HG03469 (cell line): ENCODE measurements at regions not wholly inside any gene's neighbourhood (a gene's known extent, or its start where the extent isn't known, plus 50 kb on each side); places are given as distances from the start of the nearest gene placed in this dataset.

ENCODE experiments used
- ATAC-seq: cut with Tn5 transposase; IDR thresholded peaks from one replicate; pipeline ENCODE4 v1.9.1; 2021; ENCODE audit warnings: mild to moderate bottlenecking, moderate library complexity, moderate number of reproducible peaks; ENCODE audit not compliant: unreplicated experiment

DNA sequence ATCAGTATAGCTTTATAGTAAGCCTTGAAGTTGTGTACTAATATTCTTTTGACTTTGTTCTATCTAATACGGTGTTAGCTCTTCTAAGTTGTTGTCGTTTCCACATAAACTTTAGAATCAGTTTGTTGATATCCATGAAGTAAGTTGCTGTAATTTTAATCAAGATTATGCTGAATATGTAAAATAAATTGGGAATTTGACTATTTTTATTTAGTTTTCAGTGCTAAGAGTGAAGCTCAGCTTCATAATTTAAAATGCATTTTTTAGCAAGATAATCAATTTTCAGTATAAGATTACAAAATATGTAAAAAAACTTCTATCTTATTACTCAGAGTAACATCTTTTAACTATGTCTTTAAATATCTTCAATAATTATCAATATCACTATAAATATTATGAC lies 1374.8 kb downstream of the PCDH7 start:
- ATAC-seq: no peak

DNA sequence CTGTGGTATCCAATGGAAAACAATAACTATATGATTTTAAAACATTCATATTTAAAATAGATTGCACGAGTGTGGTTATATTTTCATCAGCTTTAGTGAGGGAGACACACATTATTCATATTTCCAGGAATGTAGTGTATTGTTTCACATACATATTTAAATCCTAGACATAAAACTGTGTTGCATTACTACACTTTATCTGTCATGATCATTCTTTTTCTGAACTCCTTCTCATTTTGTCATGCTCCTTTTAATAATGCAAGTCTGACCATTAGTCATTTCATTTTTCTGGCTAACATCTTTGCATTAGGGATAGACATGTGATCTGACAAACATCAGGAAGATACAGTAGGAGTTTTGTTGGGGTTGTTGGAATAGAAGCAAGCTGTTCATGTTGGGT lies 1382.7 kb downstream of the PCDH7 start:
- ATAC-seq: no peak

DNA sequence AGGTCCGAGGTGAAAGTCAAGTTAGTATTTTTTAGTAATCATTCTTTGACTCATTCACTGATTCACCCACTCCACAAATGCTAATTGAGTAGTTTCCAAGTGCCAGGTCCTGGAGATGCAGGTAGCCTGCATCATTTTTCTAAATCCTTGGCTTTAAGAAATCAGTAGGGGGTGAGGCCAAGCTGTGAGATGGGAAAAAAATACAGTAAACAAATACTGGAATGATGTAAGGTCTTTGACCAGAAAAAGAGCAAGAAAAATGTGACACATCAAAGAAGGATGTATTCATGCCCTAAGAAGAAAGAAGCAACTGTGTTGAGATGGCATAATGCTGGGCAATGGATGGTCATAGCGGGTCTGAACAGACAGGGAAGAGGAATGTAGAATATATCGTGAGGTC lies 1386.6 kb downstream of the PCDH7 start:
- ATAC-seq: no peak

DNA sequence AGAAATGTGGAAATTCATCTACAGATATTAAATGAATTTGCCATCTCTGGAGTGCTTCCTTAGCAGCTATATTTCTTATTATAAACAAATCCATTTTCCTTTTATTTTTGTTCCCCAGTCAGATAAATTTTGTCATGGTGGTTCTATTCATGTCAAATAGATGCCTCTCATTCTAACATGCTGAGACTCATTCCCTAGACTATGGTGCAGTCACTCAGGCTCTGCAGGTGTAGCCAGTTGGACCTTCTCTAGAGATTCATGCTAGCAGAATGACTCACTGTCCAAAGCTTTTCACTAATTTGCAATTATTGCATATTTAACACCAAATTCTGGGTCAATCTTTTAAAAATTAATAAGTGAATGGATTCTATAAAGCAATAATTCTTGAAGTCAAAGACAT lies 1392.7 kb downstream of the PCDH7 start:
- ATAC-seq: no peak

DNA sequence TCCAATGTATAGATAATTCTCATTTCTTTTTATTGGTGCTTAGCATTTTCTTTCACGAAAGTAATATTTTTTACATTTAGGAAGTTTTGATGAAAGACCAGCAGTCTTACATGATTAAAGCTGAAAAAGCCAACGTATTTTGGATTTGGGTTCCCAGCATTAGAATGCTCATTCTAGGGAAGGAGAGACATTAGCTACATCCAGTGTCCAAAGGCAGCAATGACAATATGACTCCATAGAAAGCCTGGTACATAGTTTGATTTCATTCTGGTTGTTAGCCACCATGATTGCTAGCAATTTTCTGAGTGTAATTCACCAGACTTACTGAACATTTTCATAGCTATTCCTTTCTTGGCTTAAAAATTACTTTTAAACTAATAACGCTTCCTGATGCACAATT lies 1397.5 kb downstream of the PCDH7 start:
- no peak for ATAC-seq

DNA sequence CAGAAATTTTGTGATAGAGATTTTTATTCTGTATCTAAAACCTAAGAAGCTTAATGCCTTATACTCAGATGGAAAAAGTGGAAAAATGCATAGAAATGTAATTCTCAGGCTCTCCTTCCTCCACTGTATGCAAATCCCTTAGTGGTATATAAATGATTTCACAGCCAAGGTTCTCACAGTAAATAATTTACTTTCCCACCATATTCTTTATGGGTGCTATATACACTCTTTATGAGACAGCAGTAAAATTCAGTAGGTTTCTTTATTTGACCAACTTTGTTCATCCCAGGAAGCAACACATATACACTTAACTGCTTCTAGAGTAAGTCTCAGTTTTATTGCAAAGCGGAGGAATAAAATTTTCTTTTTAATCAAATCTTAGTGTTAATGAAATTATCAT lies 1399.7 kb downstream of the PCDH7 start:
- no peak for ATAC-seq

DNA sequence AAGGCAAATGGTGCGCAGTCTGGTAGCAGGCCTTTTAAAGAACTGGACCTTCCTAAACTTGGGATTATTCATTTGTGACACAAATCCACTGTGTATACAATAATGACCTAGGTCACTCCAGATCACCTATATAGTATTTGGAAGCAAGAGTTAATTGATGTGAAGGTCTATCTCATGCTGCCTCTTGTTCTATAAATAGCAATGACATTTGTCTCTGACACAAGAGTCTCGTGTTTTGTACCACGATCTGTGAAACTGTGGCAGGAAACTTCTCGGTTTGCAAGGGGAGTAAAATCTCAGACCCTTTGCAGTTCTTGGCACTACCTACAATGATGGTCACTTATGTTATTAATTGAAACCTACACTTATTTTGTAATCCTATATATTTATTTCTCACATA lies 1408.4 kb downstream of the PCDH7 start:
- no peak for ATAC-seq

DNA sequence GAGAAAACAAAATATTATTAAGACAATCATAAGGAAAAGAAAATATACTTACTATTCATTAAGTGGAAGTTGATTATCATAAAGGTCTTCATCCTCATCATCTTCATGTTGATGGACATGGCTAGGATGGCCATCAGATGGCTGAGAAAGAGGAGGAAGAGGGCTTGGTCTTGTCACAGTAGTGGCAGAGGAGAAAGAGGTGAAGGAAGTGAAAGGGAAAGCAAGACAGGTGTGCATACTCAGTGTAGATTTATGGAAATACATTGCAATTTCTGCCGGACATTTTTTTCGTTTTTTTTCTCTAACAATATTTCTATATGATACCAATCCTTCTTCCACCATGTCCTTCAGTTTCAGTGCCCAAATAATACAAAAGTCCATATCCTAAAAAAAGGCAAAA lies 1409.8 kb downstream of the PCDH7 start:
- no peak for ATAC-seq

DNA sequence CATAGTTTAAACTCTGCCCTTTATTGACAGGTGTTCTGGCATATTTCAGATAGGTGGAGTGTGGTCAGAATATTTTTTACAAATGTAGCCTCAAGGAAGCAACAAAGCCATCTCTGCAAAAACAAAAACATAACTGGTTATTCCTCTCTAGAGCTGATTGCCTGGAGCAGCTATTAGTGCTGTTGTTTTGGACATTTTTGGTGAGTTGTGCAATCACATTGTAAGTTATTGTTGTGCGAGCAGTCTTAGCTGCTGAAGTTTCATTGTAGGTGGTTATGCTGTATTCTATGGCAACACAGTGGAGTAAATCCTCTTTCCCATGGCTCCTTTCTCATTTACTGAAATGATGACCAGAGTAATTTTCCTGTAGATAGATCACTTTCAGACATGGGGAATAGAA lies 1413.0 kb downstream of the PCDH7 start:
- no peak for ATAC-seq

DNA sequence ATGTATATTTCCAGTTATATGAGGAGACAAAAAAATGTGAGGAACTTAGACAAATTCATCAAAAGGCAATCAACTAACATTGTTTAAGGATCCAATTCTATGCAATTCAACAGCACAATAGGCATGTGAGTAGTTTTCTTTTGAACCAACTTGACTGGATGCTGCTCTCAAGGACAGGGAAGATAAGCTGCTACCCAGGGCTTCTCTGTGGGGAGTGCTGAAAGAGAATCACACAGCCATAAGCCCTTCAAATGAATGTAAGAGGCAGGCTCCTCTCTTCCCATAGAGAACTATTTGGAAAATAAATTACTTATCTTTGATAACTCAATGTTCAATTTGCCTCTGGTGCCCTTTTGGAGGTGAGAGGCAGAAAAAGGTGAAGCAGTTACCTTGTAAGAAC lies 1413.6 kb downstream of the PCDH7 start:
- no peak for ATAC-seq

DNA sequence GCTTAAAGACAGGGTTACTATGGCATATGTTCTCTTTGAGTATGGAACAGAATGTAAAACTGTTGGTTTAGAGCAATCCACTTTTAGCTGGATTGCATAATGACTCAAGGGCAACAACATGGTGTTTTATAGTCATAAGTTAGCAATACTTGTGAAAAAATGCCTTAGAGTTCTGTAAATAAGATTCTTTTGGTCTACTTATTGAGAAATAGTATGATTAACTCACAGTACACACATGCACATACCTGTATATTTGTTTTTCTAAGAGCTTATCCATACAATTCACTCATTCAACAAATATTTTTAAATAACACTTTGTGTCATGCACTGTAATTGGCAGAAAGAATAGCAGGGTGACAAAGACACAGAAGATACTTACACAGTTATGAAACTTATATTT lies 1415.5 kb downstream of the PCDH7 start:
- no peak for ATAC-seq

DNA sequence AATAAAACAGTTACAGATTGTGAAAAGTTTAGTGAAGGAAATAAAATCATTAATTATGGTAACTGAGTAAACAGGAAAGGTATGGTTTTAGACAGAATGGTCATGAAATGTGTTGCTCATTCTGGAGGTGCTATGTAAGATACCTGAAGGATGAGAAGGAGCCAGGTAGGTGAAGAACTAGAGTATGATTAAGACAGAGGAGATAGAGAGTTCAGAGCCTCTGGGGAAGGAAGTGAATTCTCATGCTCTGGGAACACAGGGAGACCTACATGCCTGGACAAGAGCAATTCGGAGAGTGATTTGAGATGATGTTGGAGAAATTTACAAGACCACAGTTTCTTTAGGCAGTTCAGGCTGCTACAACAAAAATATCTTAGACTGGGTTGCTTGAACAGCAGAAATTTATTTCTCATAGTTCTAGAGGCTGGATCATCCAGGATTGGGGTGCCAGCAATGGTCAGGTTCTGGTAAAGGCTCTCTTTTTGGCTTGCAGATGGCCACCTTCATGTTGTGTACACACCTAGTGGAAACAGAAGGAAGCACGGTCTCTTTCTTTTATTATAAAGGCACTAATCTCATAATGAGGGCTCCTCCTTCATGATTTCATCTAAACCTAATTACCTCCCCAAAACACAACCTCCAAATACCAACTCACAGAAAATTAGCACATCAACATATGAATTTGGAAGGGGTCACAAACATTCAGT lies 1416.1 kb downstream of the PCDH7 start:
- no peak for ATAC-seq

DNA sequence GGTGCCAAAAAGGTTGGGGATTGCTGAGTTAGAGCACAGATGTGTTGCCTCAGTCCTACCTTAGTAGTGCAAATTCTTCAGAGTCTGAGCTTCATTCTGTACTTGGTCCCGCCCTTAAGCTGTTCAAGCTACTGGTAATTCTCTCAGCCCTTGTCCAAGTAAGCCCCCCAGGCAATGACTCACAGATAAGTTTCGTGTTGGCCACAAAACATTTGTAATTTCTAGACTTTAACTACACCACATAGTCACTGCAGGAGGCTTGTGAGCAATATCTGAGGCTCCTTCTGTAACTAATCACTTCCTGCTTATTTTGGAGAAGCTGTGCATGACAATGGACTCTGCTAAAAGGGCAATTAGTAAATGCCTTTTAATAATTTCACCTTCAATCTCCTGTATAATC lies 1420.5 kb downstream of the PCDH7 start:
- ATAC-seq: no peak

DNA sequence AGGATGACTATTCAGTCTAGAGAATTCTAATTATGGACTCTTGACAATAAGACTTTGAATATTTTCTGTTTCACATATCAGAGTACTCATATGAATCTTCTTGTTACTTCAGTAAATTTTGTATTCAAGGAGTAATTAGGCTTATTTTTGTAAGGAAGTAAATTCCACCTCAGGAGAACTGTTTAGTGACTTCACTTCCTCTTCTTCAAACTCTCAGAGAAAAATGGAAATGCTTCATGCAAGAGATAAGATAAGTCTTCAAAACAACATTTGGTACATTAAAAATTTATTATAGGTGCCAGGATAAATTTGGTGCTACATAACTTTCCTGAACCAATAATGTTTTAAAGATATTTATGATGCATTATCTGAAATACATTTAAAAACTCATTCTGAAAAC lies 1421.9 kb downstream of the PCDH7 start:
- no peak for ATAC-seq

DNA sequence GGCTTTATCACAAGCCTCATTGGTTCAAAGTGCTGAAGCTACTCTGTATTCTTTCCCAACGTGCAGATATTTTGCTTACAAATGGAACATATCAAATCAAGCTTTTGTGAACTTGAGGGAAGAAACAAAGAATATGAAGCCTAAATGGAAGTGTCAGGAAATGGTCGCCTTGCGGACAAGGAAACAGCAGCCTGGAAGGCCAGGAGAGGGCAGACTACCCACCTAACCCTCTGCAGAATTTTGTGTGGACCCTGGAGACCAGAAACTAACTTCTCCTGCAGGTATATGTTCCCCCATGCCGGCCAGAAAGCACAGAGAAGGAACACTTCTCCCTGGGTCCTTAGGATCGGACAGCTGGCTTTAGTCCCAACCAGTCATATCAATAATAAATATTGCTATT lies 1425.8 kb downstream of the PCDH7 start:
- no peak for ATAC-seq

DNA sequence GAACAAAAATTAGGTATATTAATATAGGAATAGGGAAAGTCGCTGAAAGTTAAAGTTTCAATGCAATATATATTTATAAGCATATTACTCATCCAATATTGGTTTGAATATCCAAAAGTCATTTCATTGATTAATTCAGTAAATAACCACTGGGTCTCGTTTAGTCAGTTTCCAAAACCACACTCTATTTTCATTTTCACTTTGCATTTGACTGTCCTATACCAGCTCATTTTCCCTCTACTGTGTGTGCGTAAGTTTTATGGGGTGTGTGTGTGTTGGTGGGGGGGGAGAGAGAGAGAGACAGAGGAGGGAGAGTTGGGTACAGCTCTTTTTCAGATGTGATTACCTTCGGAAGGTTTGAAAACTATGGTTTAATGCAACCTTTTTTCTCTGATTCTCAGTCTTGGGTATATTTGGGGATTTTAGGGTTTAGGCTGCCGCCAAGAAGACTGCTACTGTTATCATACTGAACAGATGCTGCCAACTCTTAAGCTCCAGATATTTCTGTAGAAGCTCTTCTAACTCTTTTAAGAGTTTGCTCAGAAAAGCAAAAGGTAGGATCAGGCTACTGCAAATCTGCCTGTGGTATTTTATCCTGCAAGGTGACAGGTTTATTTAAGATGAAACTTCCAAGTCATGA lies 1427.4 kb downstream of the PCDH7 start:
- ATAC-seq: no peak

DNA sequence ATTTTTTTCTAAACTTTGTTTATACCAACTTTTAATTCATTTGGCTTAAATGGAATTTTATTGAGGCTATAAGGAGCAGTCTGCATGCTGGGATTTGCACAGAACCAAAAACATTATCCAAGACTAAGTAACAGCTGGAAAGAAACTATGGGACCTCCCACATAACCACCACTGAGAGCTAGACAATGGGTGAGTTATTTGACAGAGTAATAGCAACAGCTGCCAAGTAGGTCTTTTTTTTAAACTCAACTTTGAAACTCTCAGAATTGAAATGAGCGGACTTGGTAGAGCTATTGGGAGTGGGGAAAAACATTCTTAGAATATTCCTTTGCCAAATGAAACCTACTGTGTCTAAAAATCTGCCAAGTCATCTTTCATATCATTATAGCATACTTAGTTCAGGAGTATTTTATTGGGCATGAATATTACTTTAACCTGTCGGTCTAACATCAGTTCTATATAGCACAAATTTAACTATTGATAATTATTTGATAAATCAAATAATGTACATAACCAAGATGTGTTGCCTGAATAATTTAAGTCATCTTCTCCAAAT lies 1428.0 kb downstream of the PCDH7 start:
- ATAC-seq: no peak

DNA sequence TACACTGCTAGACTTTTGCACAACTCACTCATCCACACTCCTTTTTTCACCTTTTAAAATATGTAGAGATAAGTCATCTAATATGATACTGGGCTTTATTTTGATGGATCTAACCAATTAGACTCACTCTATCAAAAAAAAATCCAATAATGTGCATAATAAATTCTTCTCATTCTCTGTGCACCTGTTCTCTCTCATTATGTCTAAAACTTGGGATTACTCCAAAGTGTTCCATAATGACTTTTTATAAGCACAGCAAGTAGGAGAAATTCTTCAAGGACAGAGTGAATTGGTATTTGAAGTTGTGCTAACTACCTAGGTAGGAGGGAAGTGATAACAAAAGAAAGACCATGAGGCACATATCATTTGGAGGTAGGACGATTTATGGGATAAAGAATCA lies 1438.8 kb downstream of the PCDH7 start:
- no peak for ATAC-seq

DNA sequence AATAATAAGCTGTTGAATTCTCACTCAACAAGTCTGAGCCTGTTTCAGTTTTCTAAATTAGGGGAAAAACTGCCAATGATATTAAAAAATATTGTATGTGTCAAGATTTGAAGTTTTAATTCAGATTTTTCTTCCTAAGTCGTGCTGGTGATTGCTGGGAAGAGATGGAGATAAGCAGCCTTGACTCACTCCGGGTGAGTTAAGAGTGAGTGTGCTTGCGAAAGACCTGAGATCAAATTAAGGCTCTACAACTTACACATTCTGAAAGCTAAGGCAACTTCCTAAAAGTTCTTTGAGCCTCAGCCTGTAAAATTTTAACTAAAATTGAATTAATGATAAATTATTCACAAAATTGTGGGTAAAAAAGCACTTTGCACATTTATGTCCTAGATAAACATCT lies 1441.2 kb downstream of the PCDH7 start:
- no peak for ATAC-seq

DNA sequence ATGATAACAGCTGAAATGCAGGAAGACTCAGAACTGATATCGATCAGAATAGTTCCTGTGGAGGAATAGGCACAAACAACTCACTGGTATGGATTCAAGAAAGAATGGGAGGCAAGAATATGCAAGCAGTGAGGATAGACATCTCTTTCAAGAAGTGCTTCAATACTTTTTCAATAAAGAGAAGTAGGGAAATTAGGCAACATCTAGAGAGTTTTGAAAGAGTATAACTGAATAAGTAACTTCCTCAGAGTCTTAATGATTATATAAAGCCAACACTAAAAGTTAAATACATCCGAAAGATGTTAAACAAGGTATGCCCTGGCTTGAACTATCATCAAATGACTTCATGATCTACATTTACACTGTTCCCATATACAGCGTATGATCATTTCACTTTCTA lies 1443.0 kb downstream of the PCDH7 start:
- no peak for ATAC-seq

DNA sequence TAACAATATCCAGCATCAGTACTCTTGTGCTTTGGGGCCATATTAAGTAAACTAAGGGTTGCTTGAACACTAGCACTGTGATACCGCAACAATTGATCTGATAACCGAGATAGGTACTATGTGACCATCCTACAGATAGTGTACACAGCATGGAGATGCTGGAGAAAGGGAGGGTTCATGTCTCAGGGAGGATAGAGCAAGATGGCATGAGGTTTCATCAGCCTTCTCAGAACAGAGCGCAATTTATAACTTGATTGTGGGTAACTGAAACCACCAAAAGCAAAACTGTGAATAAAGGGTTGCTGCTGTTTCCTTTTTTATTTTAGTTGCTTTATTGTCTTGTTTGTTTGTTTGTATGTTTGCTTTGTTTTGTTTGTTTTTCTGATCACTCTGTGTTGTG lies 1449.7 kb downstream of the PCDH7 start:
- no peak for ATAC-seq

DNA sequence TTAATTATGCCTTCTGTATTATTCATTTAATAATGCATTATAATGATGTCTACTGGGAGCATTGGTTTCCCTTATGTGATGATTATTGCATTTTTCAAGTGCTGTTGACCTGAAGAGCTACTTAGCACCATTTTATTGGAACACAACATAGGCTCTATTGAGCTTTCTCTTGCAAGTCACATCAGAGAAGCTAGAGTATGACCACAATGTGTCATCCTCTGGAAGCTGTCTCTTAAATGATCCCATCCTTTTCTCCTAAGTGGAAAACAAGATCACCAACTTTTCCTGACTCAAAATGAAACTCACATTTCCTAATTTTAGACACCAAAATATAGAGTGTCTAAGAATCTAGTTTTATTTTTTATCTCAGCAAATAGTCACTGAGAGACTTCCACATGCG lies 1451.9 kb downstream of the PCDH7 start:
- no peak for ATAC-seq

DNA sequence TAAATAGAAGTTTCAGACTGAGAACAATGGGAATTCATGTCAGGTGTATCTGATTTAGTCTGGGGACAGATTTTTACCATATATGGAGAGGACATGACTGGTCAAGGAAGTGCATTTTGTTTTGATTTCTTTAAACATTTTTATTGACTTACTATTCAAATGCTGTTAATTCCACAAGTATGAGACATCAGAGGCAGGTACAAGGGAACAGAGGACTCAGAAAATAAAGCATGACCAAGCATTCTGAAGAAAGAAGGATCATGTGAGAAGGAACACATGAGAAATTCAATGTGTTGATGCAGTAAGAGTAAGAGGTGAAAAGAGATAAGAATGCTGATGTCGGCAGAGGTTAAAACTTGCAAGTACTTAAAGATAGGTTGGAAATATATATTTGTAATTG lies 1452.6 kb downstream of the PCDH7 start:
- no peak for ATAC-seq
